HCT116 (cell line): ENCODE measurements at regions not wholly inside any gene's neighbourhood (a gene's known extent, or its start where the extent isn't known, plus 50 kb on each side); places are given as distances from the start of the nearest gene placed in this dataset.

ENCODE experiments used
- ATAC-seq: fragments of 200-7000 bp; cut with Tn5 transposase; 2 replicates; pipeline ENCODE4 v1.9.1; 2020; ENCODE audit warnings: mild to moderate bottlenecking, moderate library complexity
- BruUV-seq: library from RNA; stranded (reverse); fragments of 400-500 nt; replicated peaks from 2 replicates; lab custom pipeline; 2021; lab: Mats Ljungman, UMichigan
- CTCF ChIA-PET: fragments of 300-600 bp; sonication (Branson Sonifier 250); formaldehyde crosslinking; loops from one replicate; lab custom pipeline; 2021; ENCODE audit warnings: antibody characterized with exemption; lab: Charles Lee
- POLR2A ChIA-PET: fragments of 300-600, 350-600 bp; sonication (Branson Sonifier 250); formaldehyde crosslinking; loops from one replicate; lab custom pipeline; 2021; ENCODE audit warnings: antibody characterized with exemption; lab: Charles Lee
- RAD21 ChIA-PET, 2 experiments: fragments of 300-600 bp; sonication (Branson Sonifier 250); formaldehyde crosslinking; loops; one replicate each; lab custom pipeline; 2023; ENCODE audit warnings: low total read pairs in 2 of 2; ENCODE audit not compliant: uncharacterized antibody in 2 of 2, unreplicated experiment in 2 of 2, low non-redundant PET in 1 of 2; lab: Charles Lee
- DNase-seq: peaks from one replicate; pipeline ENCODE4 v3.0.0-alpha.2; 2010; ENCODE audit warnings: low read depth, low spot score
- H2AFZ ChIP-seq: fragments of 200-600 bp; shearing (Covaris generic), sonication (generic); 2 replicates; pipeline ENCODE4 v1.6.1; 2017; ENCODE audit warnings: low read depth, mixed run types, mixed read lengths, antibody characterized with exemption, low read length; ENCODE audit not compliant: poor library complexity, severe bottlenecking
- H3K27ac ChIP-seq: 2 replicates; pipeline ENCODE4 v1.5.1; 2012; ENCODE audit warnings: low read depth, low read length
- H3K27me3 ChIP-seq: fragments of 200-600 bp; sonication (generic); 2 replicates; pipeline ENCODE4 v1.6.1; 2016; ENCODE audit warnings: mixed run types, low read length, mixed read lengths; ENCODE audit not compliant: insufficient read depth
- H3K36me3 ChIP-seq, 2 experiments: fragments of 200-500 bp in 1 of 2; fragments of 200-600 bp in 1 of 2; sonication (Bioruptor generic) in 1 of 2; sonication (generic) in 1 of 2; 2 replicates each; pipeline versions ENCODE4 v1.5.1 to v1.6.1; 2014 to 2016; ENCODE audit warnings: low read length in 2 of 2, inconsistent platforms in 1 of 2, mixed read lengths in 1 of 2, mixed run types in 1 of 2; ENCODE audit not compliant: insufficient read depth in 2 of 2, control insufficient read depth in 1 of 2
- H3K4me1 ChIP-seq, 2 experiments: fragments of 200-600 bp in 1 of 2; sonication (generic) in 1 of 2; 2 replicates each; pipeline versions ENCODE4 v1.5.1 to v1.6.1; 2012 to 2017; ENCODE audit warnings: low read length in 2 of 2, inconsistent platforms in 1 of 2, mild to moderate bottlenecking in 1 of 2, mixed read lengths in 1 of 2, mixed run types in 1 of 2, moderate library complexity in 1 of 2; ENCODE audit not compliant: insufficient read depth in 2 of 2, control insufficient read depth in 1 of 2
- H3K4me2 ChIP-seq: fragments of 200-600 bp; sonication (generic); 2 replicates; pipeline ENCODE4 v1.6.1; 2017; ENCODE audit warnings: mixed run types, low read length, mixed read lengths
- H3K4me3 ChIP-seq, 2 experiments: fragments of 200-600 bp in 1 of 2; sonication (generic) in 1 of 2; replicated peaks in 1 of 2; 2 replicates each; pipeline ENCODE4 v1.5.1; 2011 to 2016; ENCODE audit warnings: low read length in 2 of 2, control low read depth in 1 of 2, low read depth in 1 of 2, mild to moderate bottlenecking in 1 of 2, mixed read lengths in 1 of 2, mixed run types in 1 of 2
- H3K79me2 ChIP-seq: fragments of 200-600 bp; sonication (generic); 2 replicates; pipeline ENCODE4 v1.6.1; 2017; ENCODE audit warnings: mild to moderate bottlenecking, mixed run types, low read length, moderate library complexity, mixed read lengths; ENCODE audit not compliant: insufficient read depth
- H3K9ac ChIP-seq: fragments of 200-600 bp; sonication (generic); 2 replicates; pipeline ENCODE4 v1.6.1; 2016; ENCODE audit warnings: low read length, mixed read lengths
- H3K9me2 ChIP-seq: fragments of 200-600 bp; sonication (generic), shearing (Covaris generic); 2 replicates; pipeline ENCODE4 v1.6.1; 2017; ENCODE audit warnings: mixed run types, mild to moderate bottlenecking, moderate library complexity; ENCODE audit not compliant: insufficient read depth
- H3K9me3 ChIP-seq, 2 experiments: fragments of 200-500 bp in 1 of 2; fragments of 200-600 bp in 1 of 2; sonication (Bioruptor generic) in 1 of 2; sonication (generic) in 1 of 2; 2 replicates each; pipeline ENCODE4 v1.6.1; 2014 to 2017; ENCODE audit warnings: low read length in 2 of 2, mixed read lengths in 2 of 2, inconsistent platforms in 1 of 2, low read depth in 1 of 2, mild to moderate bottlenecking in 1 of 2, mixed run types in 1 of 2, moderate library complexity in 1 of 2; ENCODE audit not compliant: control insufficient read depth in 1 of 2, insufficient read depth in 1 of 2
- H4K20me1 ChIP-seq: fragments of 200-600 bp; sonication (generic), shearing (Covaris generic); 2 replicates; pipeline ENCODE4 v1.6.1; 2017; ENCODE audit warnings: mixed run types, mild to moderate bottlenecking, moderate library complexity; ENCODE audit not compliant: insufficient read depth
- CEBPB ChIP-seq: IDR thresholded peaks from 2 replicates; pipeline ENCODE4 v1.6.1; 2012; ENCODE audit warnings: low read depth
- EGR1 ChIP-seq: IDR thresholded peaks from 2 replicates; pipeline ENCODE4 v1.6.1; 2012; ENCODE audit warnings: low read depth
- ELF1 ChIP-seq: IDR thresholded peaks from 2 replicates; pipeline ENCODE4 v1.6.1; 2012; ENCODE audit warnings: low read depth, borderline replicate concordance
- EZH2 ChIP-seq: fragments of 200-600 bp; sonication (generic); IDR thresholded peaks from 2 replicates; pipeline ENCODE4 v1.6.1; 2017; ENCODE audit warnings: antibody characterized with exemption, mixed run types
- EZH2phosphoT487 ChIP-seq: fragments of 200-600 bp; IDR thresholded peaks from 2 replicates; pipeline ENCODE4 v1.6.1; 2018; ENCODE audit warnings: antibody characterized with exemption, borderline replicate concordance
- JUND ChIP-seq: IDR thresholded peaks from 2 replicates; pipeline ENCODE4 v1.6.1; 2012
- SIN3A ChIP-seq: IDR thresholded peaks from 2 replicates; pipeline ENCODE4 v1.6.1; 2012; ENCODE audit warnings: low read depth
- TCF7L2 ChIP-seq: IDR thresholded peaks from 2 replicates; pipeline ENCODE4 v1.7.0; 2011; ENCODE audit warnings: borderline replicate concordance, inconsistent platforms; ENCODE audit not compliant: insufficient read depth, insufficient read length; ENCODE audit errors: extremely low read depth
- YY1 ChIP-seq: IDR thresholded peaks from 2 replicates; pipeline ENCODE4 v1.6.1; 2011; ENCODE audit warnings: low read length, low read depth, moderate library complexity, mild to moderate bottlenecking; ENCODE audit not compliant: insufficient replicate concordance; ENCODE audit errors: extremely low read depth
- intact Hi-C: fragments of 100-400 bp; cut with micrococcal nuclease; formaldehyde crosslinking; loops from 2 replicates; pipeline ENCODE4 v1.10.0; 2022
- TF ChIP-seq, protein P1 (sequence below), 3 experiments: fragments of 200-600 bp in 1 of 3; sonication (generic) in 1 of 3; IDR thresholded peaks in 2 of 3; conservative IDR thresholded peaks in 1 of 3; 2 replicates each; pipeline ENCODE4 v1.5.1; 2012 to 2017; ENCODE audit warnings: low read depth in 2 of 3, low read length in 2 of 3, antibody characterized with exemption in 1 of 3, borderline replicate concordance in 1 of 3, control low read depth in 1 of 3, mild to moderate bottlenecking in 1 of 3, mixed read lengths in 1 of 3, mixed run types in 1 of 3, moderate library complexity in 1 of 3; ENCODE audit not compliant: insufficient read depth in 1 of 3
- TF ChIP-seq, protein P2 (sequence below): IDR thresholded peaks from 2 replicates; pipeline ENCODE4 v1.6.1; 2012
- TF ChIP-seq, protein P3 (sequence below): IDR thresholded peaks from 2 replicates; pipeline ENCODE4 v1.6.1; 2011; ENCODE audit warnings: mild to moderate bottlenecking, low read length, moderate library complexity; ENCODE audit not compliant: insufficient replicate concordance; ENCODE audit errors: extremely low read depth

DNA sequence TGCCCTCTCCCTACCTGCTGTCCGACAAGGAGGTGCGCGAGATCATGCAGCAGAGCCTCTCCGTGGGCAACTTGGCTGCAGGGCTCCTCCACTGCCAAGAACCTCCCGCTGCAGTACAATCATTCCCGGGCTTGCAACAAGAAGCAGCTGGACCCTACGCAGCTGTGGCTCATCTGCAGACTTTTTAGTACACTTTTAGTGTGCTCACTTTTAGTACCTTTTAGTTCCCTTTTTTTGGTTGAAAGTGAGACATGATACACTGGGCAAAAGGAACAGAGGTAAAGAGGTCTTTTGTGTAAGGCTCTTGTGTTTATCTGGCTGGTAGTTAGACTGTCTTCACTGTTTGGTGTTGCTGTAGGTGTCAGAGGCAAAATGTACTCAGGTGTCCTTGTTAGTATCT lies 58.1 kb upstream of the SPTLC1 start:
- BruUV-seq = no TSS peak
- RAD21 ChIA-PET = no interaction called here
- TF ChIP-seq, protein P1, sequence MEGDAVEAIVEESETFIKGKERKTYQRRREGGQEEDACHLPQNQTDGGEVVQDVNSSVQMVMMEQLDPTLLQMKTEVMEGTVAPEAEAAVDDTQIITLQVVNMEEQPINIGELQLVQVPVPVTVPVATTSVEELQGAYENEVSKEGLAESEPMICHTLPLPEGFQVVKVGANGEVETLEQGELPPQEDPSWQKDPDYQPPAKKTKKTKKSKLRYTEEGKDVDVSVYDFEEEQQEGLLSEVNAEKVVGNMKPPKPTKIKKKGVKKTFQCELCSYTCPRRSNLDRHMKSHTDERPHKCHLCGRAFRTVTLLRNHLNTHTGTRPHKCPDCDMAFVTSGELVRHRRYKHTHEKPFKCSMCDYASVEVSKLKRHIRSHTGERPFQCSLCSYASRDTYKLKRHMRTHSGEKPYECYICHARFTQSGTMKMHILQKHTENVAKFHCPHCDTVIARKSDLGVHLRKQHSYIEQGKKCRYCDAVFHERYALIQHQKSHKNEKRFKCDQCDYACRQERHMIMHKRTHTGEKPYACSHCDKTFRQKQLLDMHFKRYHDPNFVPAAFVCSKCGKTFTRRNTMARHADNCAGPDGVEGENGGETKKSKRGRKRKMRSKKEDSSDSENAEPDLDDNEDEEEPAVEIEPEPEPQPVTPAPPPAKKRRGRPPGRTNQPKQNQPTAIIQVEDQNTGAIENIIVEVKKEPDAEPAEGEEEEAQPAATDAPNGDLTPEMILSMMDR (IDR thresholded peaks at IDR 0.05 in 2 of 3, conservative IDR thresholded peaks at IDR 0.05 in 1 of 3; ENCODE audit: borderline replicate concordance in 1 of 3, insufficient read depth in 1 of 3, low read depth in 2 of 3, low read length in 2 of 3) = no peak
- TF ChIP-seq, protein P2, sequence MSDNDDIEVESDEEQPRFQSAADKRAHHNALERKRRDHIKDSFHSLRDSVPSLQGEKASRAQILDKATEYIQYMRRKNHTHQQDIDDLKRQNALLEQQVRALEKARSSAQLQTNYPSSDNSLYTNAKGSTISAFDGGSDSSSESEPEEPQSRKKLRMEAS = no peak
- TF ChIP-seq ELF1 (no peak), CEBPB (no peak), EZH2 (no peak), YY1 (no peak), TCF7L2 (no peak), EGR1 (no peak), JUND (no peak), EZH2phosphoT487 (no peak), SIN3A (no peak)
- TF ChIP-seq, protein P3, sequence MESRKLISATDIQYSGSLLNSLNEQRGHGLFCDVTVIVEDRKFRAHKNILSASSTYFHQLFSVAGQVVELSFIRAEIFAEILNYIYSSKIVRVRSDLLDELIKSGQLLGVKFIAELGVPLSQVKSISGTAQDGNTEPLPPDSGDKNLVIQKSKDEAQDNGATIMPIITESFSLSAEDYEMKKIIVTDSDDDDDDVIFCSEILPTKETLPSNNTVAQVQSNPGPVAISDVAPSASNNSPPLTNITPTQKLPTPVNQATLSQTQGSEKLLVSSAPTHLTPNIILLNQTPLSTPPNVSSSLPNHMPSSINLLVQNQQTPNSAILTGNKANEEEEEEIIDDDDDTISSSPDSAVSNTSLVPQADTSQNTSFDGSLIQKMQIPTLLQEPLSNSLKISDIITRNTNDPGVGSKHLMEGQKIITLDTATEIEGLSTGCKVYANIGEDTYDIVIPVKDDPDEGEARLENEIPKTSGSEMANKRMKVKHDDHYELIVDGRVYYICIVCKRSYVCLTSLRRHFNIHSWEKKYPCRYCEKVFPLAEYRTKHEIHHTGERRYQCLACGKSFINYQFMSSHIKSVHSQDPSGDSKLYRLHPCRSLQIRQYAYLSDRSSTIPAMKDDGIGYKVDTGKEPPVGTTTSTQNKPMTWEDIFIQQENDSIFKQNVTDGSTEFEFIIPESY = no peak
- H3K9me2 ChIP-seq = no peaks in the 10 kb centered on the region
- H3K27ac ChIP-seq = no peak overlapping the region
- H3K27me3 ChIP-seq = peaks cover 13% of the 10 kb centered on the region; the same call in 1 of the 2 replicates
- ATAC-seq (no peak), DNase-seq (no peak)
- intact Hi-C loops = no loop called here
- H3K4me2 ChIP-seq = no peak overlapping the region
- no peak overlapping the region for H2AFZ ChIP-seq
- POLR2A ChIA-PET = no interaction called here
- no peaks in the 10 kb centered on the region for H3K9me3 ChIP-seq
- H3K4me3 ChIP-seq = no peak overlapping the region
- H3K36me3 ChIP-seq = no peaks in the 10 kb centered on the region
- no peaks in the 10 kb centered on the region for H4K20me1 ChIP-seq
- CTCF ChIA-PET = no interaction called here
- H3K79me2 ChIP-seq = no peaks in the 10 kb centered on the region
- H3K9ac ChIP-seq = no peak overlapping the region
- H3K4me1 ChIP-seq = no peaks in the 10 kb centered on the region
